CD14-positive monocyte (primary cell): ENCODE measurements at regions not wholly inside any gene's neighbourhood (a gene's known extent, or its start where the extent isn't known, plus 50 kb on each side); places are given as distances from the start of the nearest gene placed in this dataset.

ENCODE experiments used
- DNase-seq, 3 donors: peaks; one replicate each; pipeline ENCODE4 v3.0.0-alpha.2; 2011 to 2022
- H2AFZ ChIP-seq: 2 replicates; pipeline ENCODE4 v1.6.0; 2012; ENCODE audit warnings: mild to moderate bottlenecking, low read depth, low read length, inconsistent platforms; ENCODE audit not compliant: insufficient read depth, poor library complexity, severe bottlenecking
- H3K27ac ChIP-seq, 2 donors: 1 replicate in 1 of 2; 2 replicates in 1 of 2; pipeline ENCODE4 v1.5.1; 2012 to 2013; ENCODE audit warnings: low read length in 2 of 2, control low read depth in 1 of 2, inconsistent platforms in 1 of 2, low read depth in 1 of 2, mild to moderate bottlenecking in 1 of 2
- H3K27me3 ChIP-seq, 2 donors: one replicate each; pipeline versions ENCODE4 v1.6.0 to v1.6.1; 2011 to 2013; ENCODE audit warnings: low read length in 2 of 2; ENCODE audit not compliant: control insufficient read depth in 2 of 2, insufficient read depth in 2 of 2
- H3K36me3 ChIP-seq, 2 donors: replicated peaks in 1 of 2; 1 replicate in 1 of 2; 2 replicates in 1 of 2; pipeline versions ENCODE4 v1.5.1 to v1.6.1; 2012 to 2013; ENCODE audit warnings: low read length in 2 of 2, control low read depth in 1 of 2, inconsistent platforms in 1 of 2, mild to moderate bottlenecking in 1 of 2; ENCODE audit not compliant: insufficient read depth in 2 of 2, control insufficient read depth in 1 of 2
- H3K4me1 ChIP-seq, 2 donors: 1 replicate in 1 of 2; 2 replicates in 1 of 2; pipeline versions ENCODE4 v1.5.1 to v1.6.1; 2012 to 2013; ENCODE audit warnings: low read length in 2 of 2, control low read depth in 1 of 2, inconsistent platforms in 1 of 2, mild to moderate bottlenecking in 1 of 2, moderate library complexity in 1 of 2; ENCODE audit not compliant: insufficient read depth in 2 of 2, control insufficient read depth in 1 of 2
- H3K4me2 ChIP-seq: replicated peaks from 2 replicates; pipeline ENCODE3; 2012; ENCODE audit warnings: low read length, moderate library complexity, mild to moderate bottlenecking; ENCODE audit not compliant: poor library complexity, severe bottlenecking; ENCODE audit errors: extremely low read depth
- H3K4me3 ChIP-seq, 3 experiments: fragments of 200-600 bp in 1 of 3; sonication (generic) in 1 of 3; replicated peaks in 1 of 3; 1 replicate in 2 of 3; 2 replicates in 1 of 3; pipeline ENCODE4 v1.5.1; 2011 to 2013; ENCODE audit warnings: low read length in 3 of 3, mild to moderate bottlenecking in 3 of 3, control low read depth in 2 of 3, low read depth in 2 of 3, inconsistent platforms in 1 of 3, moderate library complexity in 1 of 3
- H3K79me2 ChIP-seq: 2 replicates; pipeline ENCODE4 v1.6.0; 2012; ENCODE audit warnings: mild to moderate bottlenecking, control low read depth, inconsistent platforms, low read length, moderate library complexity; ENCODE audit not compliant: insufficient read depth
- H3K9ac ChIP-seq: 2 replicates; pipeline ENCODE4 v1.6.0; 2017; ENCODE audit warnings: low read length, mild to moderate bottlenecking; ENCODE audit not compliant: insufficient read depth, poor library complexity, severe bottlenecking
- H3K9me3 ChIP-seq, 2 donors: replicated peaks in 1 of 2; 1 replicate in 1 of 2; 2 replicates in 1 of 2; pipeline versions ENCODE4 v1.5.1 to v1.6.1; 2012 to 2013; ENCODE audit warnings: low read length in 2 of 2, control low read depth in 1 of 2; ENCODE audit not compliant: control insufficient read depth in 1 of 2, insufficient read depth in 1 of 2
- H4K20me1 ChIP-seq: 2 replicates; pipeline ENCODE4 v1.6.0; 2012; ENCODE audit warnings: mild to moderate bottlenecking, low read length, control low read depth, moderate library complexity; ENCODE audit not compliant: insufficient read depth
- H3K27ac Mint-ChIP-seq, 7 donors: one replicate each; pipeline ENCODE4 v1.8.0; 2020; ENCODE audit warnings: mild to moderate bottlenecking in 7 of 7, mixed read lengths in 7 of 7, moderate library complexity in 6 of 7, inconsistent platforms in 2 of 7
- H3K27me3 Mint-ChIP-seq, 3 donors: one replicate each; pipeline ENCODE4 v1.8.0; 2021 to 2022; ENCODE audit warnings: low read depth in 3 of 3, mild to moderate bottlenecking in 3 of 3, mixed read lengths in 3 of 3, moderate library complexity in 3 of 3, inconsistent platforms in 1 of 3
- H3K36me3 Mint-ChIP-seq, 2 donors: one replicate each; pipeline ENCODE4 v1.8.0; 2020; ENCODE audit warnings: mixed read lengths in 2 of 2, inconsistent platforms in 1 of 2, mild to moderate bottlenecking in 1 of 2
- H3K4me1 Mint-ChIP-seq: one replicate; pipeline ENCODE4 v1.8.0; 2020; ENCODE audit warnings: mild to moderate bottlenecking, mixed read lengths
- H3K4me3 Mint-ChIP-seq, 2 donors: one replicate each; pipeline ENCODE4 v1.8.0; 2020; ENCODE audit warnings: mild to moderate bottlenecking in 2 of 2, mixed read lengths in 2 of 2, moderate library complexity in 1 of 2
- H3K9me3 Mint-ChIP-seq, 7 donors: one replicate each; pipeline ENCODE4 v1.8.0; 2020 to 2022; ENCODE audit warnings: mixed read lengths in 7 of 7, mild to moderate bottlenecking in 6 of 7, moderate library complexity in 6 of 7, inconsistent platforms in 2 of 7
- CTCF ChIP-seq: fragments of 200-600 bp; IDR thresholded peaks from one replicate; pipeline ENCODE4 v1.8.0; 2022; ENCODE audit warnings: antibody characterized with exemption, mild to moderate bottlenecking
- WGBS: methylation state at CpG from one replicate; pipeline ENCODE4 v1.1.5; 2013; ENCODE audit warnings: missing lambda C conversion rate; ENCODE audit not compliant: insufficient coverage; 5-methylcytosine and 5-hydroxymethylcytosine counted together
- intact Hi-C, 2 donors: fragments of 100-400 bp; cut with micrococcal nuclease; formaldehyde crosslinking; loops; one replicate each; pipeline versions ENCODE4 v1.15.0 to v1.15.1; 2023

GRCh38 chr22:49627217-49628181, 200.2 kb downstream of the BRD1 start:
- intact Hi-C loops, result no loop called here
- DNase-seq, result no peak
- Histone ChIP-seq H3K9ac (no peak overlapping the region), H2AFZ (no peak overlapping the region), H3K79me2 (no peaks in the 10 kb centered on the region), H3K27ac (no peak overlapping the region), H3K4me1 (no peaks in the 10 kb centered on the region), H3K27me3 (no peaks in the 10 kb centered on the region), H3K4me3 (no peak overlapping the region), H3K36me3 (no peaks in the 10 kb centered on the region), H4K20me1 (peaks cover 95% of the 10 kb centered on the region), H3K4me2 (no peak overlapping the region), H3K9me3 (no peaks in the 10 kb centered on the region)
- Mint-ChIP-seq H3K27ac (peak overlapping the region in 1 of 7 donors; percentile 45), H3K9me3 (no peaks in the 10 kb centered on the region), H3K4me1 (peaks cover under 1% of the 10 kb centered on the region), H3K36me3 (peaks cover 16 to 23% of the 10 kb centered on the region in 2 donors), H3K4me3 (no peak overlapping the region), H3K27me3 (peaks cover 0 to 2% (median 0%) of the 10 kb centered on the region in 3 donors)
- no peak for TF ChIP-seq CTCF
- WGBS, result 92% methylated on average over 26 of the region's 31 CpGs

GRCh38 chr22:49626361-49627216, 201.1 kb downstream of the BRD1 start:
- H3K36me3 ChIP-seq, result peaks cover 0 to 2% of the 10 kb centered on the region in 2 donors
- no peaks in the 10 kb centered on the region for H3K4me1 ChIP-seq
- Mint-ChIP-seq H3K27me3 (peaks cover 0 to 2% (median 0%) of the 10 kb centered on the region in 3 donors), H3K27ac (no peak overlapping the region), H3K36me3 (peaks cover 13 to 17% of the 10 kb centered on the region in 2 donors), H3K4me3 (no peak overlapping the region), H3K4me1 (no peaks in the 10 kb centered on the region), H3K9me3 (no peaks in the 10 kb centered on the region)
- H3K9ac ChIP-seq, result no peak overlapping the region
- no peak for DNase-seq
- H3K79me2 ChIP-seq, result no peaks in the 10 kb centered on the region
- TF ChIP-seq CTCF, result no peak
- H3K9me3 ChIP-seq, result no peaks in the 10 kb centered on the region
- H4K20me1 ChIP-seq, result peaks cover 95% of the 10 kb centered on the region
- intact Hi-C loops, result no loop called here
- no peak overlapping the region for H2AFZ ChIP-seq
- no peak overlapping the region for H3K27ac ChIP-seq
- H3K4me3 ChIP-seq, result no peak overlapping the region
- no peaks in the 10 kb centered on the region for H3K27me3 ChIP-seq
- 91% methylated on average over 15 of the region's 20 CpGs for WGBS
- H3K4me2 ChIP-seq, result no peak overlapping the region
